ENCODE measurements at regions not wholly inside any gene's neighbourhood (a gene's known extent, or its start where the extent isn't known, plus 50 kb on each side); places are given as distances from the start of the nearest gene placed in this dataset.

GRCh38 chr3:154749514-154749913 is 319.5 kb upstream of the GPR149 start:
- DNase-seq = no peak

DNA sequence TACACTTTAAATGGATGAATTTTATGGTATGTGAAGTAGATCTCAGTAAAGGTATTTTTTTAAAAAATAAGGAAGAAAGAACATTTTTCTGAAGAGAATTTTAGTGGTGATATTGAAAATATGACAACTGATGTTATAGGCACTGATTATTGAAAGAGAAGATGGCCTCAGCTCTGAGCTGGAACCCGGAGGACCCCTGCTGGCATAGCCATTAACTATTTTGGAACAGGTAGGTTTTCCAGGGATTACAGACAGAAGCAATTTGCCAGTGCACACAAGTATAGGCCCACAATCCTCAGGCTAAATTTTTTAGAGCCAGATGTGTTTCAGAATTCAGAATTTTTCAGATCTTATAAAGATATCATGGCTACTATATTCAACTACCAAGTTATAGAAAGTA is 315.9 kb upstream of the GPR149 start:
- no peak for DNase-seq

GRCh38 chr3:154745122-154745521 is 315.1 kb upstream of the GPR149 start:
- DNase-seq = no peak

DNA sequence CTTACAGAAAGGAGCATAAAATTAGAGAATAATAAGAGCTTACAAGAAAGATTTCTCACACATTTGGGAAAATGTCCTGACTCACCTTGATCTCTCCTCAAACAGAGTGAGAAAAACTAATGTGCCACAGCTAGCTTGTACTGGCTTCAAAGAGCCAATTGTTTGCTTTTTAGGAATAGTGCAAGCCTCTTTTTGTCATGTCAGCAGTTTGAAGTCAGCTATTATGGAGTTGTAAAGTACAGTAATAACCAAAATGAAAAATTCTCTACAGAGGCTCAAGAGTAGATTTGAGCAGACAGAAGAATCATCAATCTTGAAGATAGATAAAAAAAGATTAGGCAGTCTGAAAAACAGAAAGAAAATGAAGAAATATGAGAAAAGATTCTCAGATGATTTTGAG is 313.4 kb upstream of the GPR149 start:
- no peak for DNase-seq

- DNase-seq = no peak
Observed at GRCh38 chr3:154734468-154734867, 304.5 kb upstream of the GPR149 start.

- DNase-seq = no peak
Observed at GRCh38 chr3:154730186-154730585, 300.2 kb upstream of the GPR149 start.

GRCh38 chr3:154729741-154730140 is 299.8 kb upstream of the GPR149 start:
- no peak for DNase-seq

- no peak for DNase-seq
Observed at GRCh38 chr3:154728285-154728684, 298.3 kb upstream of the GPR149 start.

- no peak for DNase-seq
Observed at GRCh38 chr3:154720921-154721320, 290.9 kb upstream of the GPR149 start.

GRCh38 chr3:154718053-154718452 is 288.1 kb upstream of the GPR149 start:
- DNase-seq = no peak

DNA sequence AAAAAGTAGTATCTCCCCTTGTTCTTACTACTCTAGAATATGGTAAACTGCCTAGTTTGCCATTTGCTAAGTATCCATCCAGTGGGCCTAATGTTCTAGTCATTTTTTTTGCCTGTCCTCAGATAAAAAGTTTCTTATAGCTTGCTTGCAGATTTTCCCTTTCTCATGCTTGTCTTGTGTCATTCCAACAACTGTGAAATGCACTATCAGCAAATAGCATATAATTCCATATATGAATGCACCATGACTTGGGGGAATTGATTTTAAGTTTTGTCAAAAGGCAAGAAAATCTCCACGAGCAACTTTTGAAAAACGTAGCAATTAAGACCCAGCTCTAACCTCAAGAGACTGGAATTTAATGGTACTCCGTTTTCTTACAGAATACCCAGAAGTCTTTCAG is 286.2 kb upstream of the GPR149 start:
- DNase-seq = no peak

GRCh38 chr3:154708554-154708953 is 278.6 kb upstream of the GPR149 start:
- no peak for DNase-seq

- DNase-seq = no peak
Observed at GRCh38 chr3:154701055-154701454, 271.1 kb upstream of the GPR149 start.

DNA sequence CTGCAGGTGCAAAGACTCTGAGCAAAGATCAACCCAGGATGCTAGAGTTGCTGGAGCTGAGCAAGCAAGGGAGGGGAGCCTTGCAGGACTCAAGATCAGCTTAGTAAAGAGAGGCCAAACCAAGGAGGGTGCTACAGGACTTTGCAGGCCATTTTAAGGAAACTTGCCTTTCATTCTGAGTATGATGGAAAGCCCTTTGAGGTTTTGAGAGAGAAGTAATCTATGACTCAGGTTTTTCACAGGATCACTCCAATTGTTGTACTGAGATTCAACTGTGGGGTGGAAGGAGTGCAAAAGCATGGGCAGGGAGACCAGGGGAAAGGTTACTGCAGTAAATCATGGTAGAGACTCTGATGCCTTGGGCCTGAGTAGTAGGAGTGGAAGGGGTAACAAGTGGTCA is 260.4 kb upstream of the GPR149 start:
- no peak for DNase-seq

DNA sequence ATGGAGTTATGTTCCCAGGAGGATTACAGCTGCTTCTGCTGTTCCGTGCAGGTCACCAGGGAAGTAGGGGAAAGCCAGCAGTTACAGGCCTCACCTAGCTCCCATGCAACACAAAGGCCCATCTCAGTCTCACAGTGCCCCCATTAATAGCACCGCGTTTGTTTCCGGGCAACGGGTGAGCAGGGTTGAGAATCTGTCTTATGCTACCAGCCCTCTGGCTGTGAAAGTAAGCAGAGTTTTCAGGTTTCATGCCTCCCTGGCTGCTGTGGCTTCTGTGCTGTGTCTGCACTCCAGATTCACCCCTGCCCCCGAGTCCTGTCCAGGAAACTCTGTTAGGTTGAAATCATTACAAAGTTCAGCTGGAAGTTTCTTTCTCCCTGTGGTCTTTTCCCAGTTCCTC is 254.4 kb upstream of the GPR149 start:
- DNase-seq = no peak

DNA sequence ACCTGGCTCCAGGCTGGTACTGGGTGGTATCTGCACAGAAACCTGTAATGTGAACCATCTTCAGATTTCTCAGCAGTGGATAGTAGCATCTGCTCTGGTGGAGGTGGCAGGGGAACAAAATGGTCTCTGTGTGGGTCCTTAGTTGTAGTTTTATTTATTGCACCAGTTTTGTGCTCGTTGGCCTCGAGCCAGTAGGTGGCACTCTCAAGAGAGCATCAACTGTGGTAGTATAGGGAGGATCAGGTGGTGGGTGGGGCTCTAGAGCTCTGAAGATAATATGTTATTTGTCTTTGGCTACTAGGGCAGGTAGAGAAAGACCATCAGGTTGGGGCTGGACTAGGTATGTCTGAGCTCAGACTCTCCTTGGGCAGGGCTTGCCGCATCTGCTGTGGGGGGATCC is 254.0 kb upstream of the GPR149 start:
- DNase-seq = no peak

DNA sequence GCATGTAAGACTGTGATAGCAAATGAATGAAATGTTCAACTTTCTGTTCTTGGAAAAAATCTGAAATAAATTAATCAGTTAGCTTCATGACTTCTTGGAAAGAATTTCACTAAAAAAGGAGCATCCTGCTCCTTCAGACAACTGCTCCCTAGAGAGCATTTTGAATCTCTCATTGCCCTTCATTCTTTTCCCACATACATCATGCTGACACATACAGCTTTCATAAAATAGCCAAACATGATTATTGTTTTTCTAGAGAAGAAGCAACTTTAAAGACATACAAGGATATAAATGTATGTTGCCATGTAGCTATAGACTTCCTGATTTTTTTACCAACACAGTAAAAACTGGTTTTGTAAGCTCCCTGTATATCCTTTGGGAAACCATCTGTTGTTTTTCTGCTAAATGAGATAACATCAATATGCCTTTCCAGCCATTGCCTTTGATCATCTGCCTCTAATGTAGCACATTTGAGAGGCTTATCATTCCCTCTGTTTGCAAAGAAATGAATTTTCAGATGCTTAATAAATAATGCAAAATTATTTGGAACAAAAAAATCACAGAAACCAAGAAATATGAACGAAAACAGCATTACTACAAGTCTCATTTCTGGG is 248.2 kb upstream of the GPR149 start:
- no peak for DNase-seq

- no peak for DNase-seq
Observed at GRCh38 chr3:154668835-154669234, 238.8 kb upstream of the GPR149 start.

DNA sequence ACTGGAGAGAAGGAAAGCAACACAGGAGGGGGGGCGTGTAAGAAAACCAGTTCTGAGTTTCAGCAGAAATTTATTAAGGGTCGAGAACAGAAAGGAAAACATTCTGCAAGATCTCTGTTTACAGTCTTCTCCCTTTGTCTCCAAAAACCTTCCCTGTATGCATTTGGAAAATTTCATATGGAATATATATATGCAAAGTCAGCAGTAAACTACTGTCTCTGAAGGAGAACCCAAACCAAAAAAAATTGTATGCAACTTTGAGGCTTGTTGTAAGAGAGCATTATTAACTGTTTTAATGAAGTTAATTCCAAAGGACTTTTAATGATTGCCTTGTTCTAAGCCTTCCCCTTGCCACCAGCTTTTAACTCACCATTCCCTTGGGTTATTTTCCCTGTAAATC is 238.2 kb upstream of the GPR149 start:
- no peak for DNase-seq

DNA sequence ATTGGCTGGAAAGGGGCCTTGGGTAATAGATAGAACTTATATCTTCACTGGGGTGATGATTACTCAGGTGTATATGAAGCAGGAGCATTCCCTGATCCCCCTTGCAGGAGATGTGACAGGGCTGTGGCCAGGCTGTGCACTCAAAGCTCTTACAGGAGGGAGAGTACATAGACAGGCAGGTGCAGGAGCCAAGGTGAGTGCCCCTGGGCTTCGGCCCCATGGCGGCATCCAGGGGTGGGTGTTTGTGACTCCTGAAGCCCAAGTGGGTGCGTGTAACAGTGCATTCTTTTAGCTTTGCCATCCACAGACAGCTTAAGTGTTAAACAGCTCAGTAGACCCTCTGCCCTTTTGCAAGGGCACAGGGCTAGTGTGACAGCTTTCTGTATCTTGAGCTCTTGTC is 236.6 kb upstream of the GPR149 start:
- DNase-seq = no peak

DNA sequence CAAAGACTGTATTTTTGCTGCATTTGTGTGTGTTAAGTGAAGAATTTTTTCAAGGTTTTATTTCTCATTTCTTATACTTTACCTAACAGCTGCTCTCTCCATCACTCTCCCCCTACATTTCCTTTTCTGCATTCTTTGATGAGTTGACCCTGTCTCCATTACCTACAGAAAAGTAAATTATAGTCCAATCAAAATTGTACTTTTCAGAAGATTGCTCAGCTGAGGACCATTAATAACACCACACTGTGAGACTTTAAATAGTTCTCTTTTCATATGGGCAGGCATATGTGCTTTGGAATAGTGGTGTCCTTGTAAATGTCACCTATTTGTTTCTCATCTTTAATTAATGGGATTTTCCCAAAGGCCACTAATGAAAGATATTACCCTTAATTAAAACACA is 234.7 kb upstream of the GPR149 start:
- no peak for DNase-seq

GRCh38 chr3:154662851-154663250 is 232.9 kb upstream of the GPR149 start:
- no peak for DNase-seq

GRCh38 chr3:154660811-154661210 is 230.8 kb upstream of the GPR149 start:
- DNase-seq = no peak

- no peak for DNase-seq
Observed at GRCh38 chr3:154658000-154658399, 228.0 kb upstream of the GPR149 start.

DNA sequence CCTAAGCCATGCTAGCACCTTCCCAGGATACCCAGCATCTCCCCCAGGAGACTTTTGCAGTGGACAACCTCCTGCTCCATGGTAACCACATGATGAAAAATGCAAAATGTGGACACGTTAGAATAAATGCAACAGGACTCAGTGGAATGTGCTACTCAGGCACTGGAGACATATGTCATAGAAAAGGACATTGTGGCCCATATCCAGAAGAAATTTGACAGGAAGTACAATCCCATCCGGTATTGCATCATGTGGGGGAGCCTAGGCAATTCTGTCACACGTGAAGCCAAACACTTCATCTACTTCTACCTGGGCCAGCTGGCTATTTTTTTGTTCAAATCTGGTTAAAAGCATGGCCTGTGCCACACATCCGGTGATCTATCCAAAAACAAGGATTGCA is 227.2 kb upstream of the GPR149 start:
- no peak for DNase-seq

DNA sequence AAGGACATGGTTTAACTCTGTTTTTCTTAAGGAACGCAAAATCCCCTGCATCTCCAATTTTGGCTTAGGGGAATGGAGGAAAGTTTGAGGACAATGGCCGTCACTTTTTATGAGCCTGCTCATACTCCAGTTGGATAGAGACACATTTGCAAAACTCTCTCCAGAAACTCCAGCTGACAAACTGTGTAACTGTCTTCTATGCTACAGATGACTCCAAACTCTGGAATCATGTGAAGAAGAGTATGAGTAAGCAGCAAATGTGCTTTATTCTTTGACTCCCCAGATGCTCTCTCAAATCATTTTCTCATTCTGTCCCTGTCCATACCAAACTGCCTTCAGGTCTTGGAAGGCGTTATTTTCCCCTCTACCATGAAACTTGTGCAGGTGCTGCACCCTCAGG is 226.5 kb upstream of the GPR149 start:
- no peak for DNase-seq
